Osteoblast (primary cell): ENCODE measurements at regions not wholly inside any gene's neighbourhood (a gene's known extent, or its start where the extent isn't known, plus 50 kb on each side); places are given as distances from the start of the nearest gene placed in this dataset.

ENCODE experiments used
- DNase-seq: peaks from one replicate; pipeline ENCODE4 v3.0.0; 2011; ENCODE audit warnings: low spot score, mixed read lengths; ENCODE audit not compliant: insufficient read length; ENCODE audit errors: missing footprints
- H2AFZ ChIP-seq: 2 replicates; pipeline ENCODE4 v1.6.0; 2011; ENCODE audit warnings: mild to moderate bottlenecking, low read length
- H3K27ac ChIP-seq: 2 replicates; pipeline ENCODE4 v1.5.1; 2011; ENCODE audit warnings: mild to moderate bottlenecking, low read depth, low read length, moderate library complexity
- H3K27me3 ChIP-seq: 2 replicates; pipeline ENCODE4 v1.6.0; 2012; ENCODE audit warnings: mild to moderate bottlenecking, control low read depth, inconsistent platforms, low read length, moderate library complexity; ENCODE audit not compliant: insufficient read depth
- H3K36me3 ChIP-seq: 2 replicates; pipeline ENCODE4 v1.5.1; 2011; ENCODE audit warnings: mild to moderate bottlenecking, low read length, control low read depth, moderate library complexity; ENCODE audit not compliant: insufficient read depth
- H3K4me1 ChIP-seq: 2 replicates; pipeline ENCODE4 v1.5.1; 2011; ENCODE audit warnings: mild to moderate bottlenecking, low read length, control low read depth, moderate library complexity; ENCODE audit not compliant: insufficient read depth
- H3K4me2 ChIP-seq: 2 replicates; pipeline ENCODE4 v1.6.0; 2011; ENCODE audit warnings: mild to moderate bottlenecking, low read length; ENCODE audit not compliant: insufficient read depth
- H3K4me3 ChIP-seq: fragments of 200-600 bp; sonication (generic); 3 replicates; pipeline ENCODE4 v1.5.1; 2012; ENCODE audit warnings: mild to moderate bottlenecking, low read length, inconsistent platforms; ENCODE audit not compliant: insufficient read depth
- H3K79me2 ChIP-seq: 2 replicates; pipeline ENCODE4 v1.6.0; 2012; ENCODE audit warnings: mild to moderate bottlenecking, low read length, control low read depth, inconsistent platforms; ENCODE audit not compliant: insufficient read depth
- H3K9me3 ChIP-seq: 2 replicates; pipeline ENCODE4 v1.5.1; 2011; ENCODE audit warnings: low read depth, low read length, control low read depth
- H4K20me1 ChIP-seq: 2 replicates; pipeline ENCODE4 v1.6.0; 2012; ENCODE audit warnings: mild to moderate bottlenecking, low read length, control low read depth; ENCODE audit not compliant: insufficient read depth
- CTCF ChIP-seq: IDR thresholded peaks from 2 replicates; pipeline ENCODE4 v1.5.1; 2011; ENCODE audit warnings: mild to moderate bottlenecking, low read depth, low read length, moderate library complexity; ENCODE audit errors: extremely low read depth

- H2AFZ ChIP-seq, result no peak overlapping the region
- DNase-seq, result no peak
- no peaks in the 10 kb centered on the region for H3K36me3 ChIP-seq
- TF ChIP-seq CTCF, result no peak
- no peak overlapping the region for H3K27ac ChIP-seq
- no peaks in the 10 kb centered on the region for H3K27me3 ChIP-seq
- no peaks in the 10 kb centered on the region for H3K9me3 ChIP-seq
- H4K20me1 ChIP-seq, result no peaks in the 10 kb centered on the region
- no peaks in the 10 kb centered on the region for H3K79me2 ChIP-seq
- no peak overlapping the region for H3K4me3 ChIP-seq
- H3K4me2 ChIP-seq, result no peak overlapping the region
- H3K4me1 ChIP-seq, result no peaks in the 10 kb centered on the region
Observed at GRCh38 chr1:199508653-199509052, 518.9 kb upstream of the NR5A2 start.

- DNase-seq, result no peak
- no peak overlapping the region for H2AFZ ChIP-seq
- H3K9me3 ChIP-seq, result no peaks in the 10 kb centered on the region
- no peak overlapping the region for H3K27ac ChIP-seq
- no peak overlapping the region for H3K4me2 ChIP-seq
- no peaks in the 10 kb centered on the region for H3K36me3 ChIP-seq
- no peak overlapping the region for H3K4me3 ChIP-seq
- no peak for TF ChIP-seq CTCF
- H3K27me3 ChIP-seq, result no peaks in the 10 kb centered on the region
- H3K4me1 ChIP-seq, result no peaks in the 10 kb centered on the region
- H4K20me1 ChIP-seq, result no peaks in the 10 kb centered on the region
- H3K79me2 ChIP-seq, result no peaks in the 10 kb centered on the region
Observed at GRCh38 chr1:199509456-199509855, 518.1 kb upstream of the NR5A2 start.

- TF ChIP-seq CTCF, result no peak
- H3K4me3 ChIP-seq, result no peak overlapping the region
- H3K36me3 ChIP-seq, result no peaks in the 10 kb centered on the region
- H3K4me1 ChIP-seq, result no peaks in the 10 kb centered on the region
- no peak for DNase-seq
- no peaks in the 10 kb centered on the region for H3K9me3 ChIP-seq
- no peak overlapping the region for H3K27ac ChIP-seq
- H4K20me1 ChIP-seq, result no peaks in the 10 kb centered on the region
- no peaks in the 10 kb centered on the region for H3K27me3 ChIP-seq
- H3K79me2 ChIP-seq, result no peaks in the 10 kb centered on the region
- no peak overlapping the region for H2AFZ ChIP-seq
- H3K4me2 ChIP-seq, result no peak overlapping the region
Observed at GRCh38 chr1:199510314-199510713, 517.2 kb upstream of the NR5A2 start.

- Histone ChIP-seq H3K9me3 (no peaks in the 10 kb centered on the region), H3K4me2 (no peak overlapping the region), H3K27me3 (no peaks in the 10 kb centered on the region), H3K4me3 (no peak overlapping the region), H3K36me3 (no peaks in the 10 kb centered on the region), H4K20me1 (no peaks in the 10 kb centered on the region), H3K27ac (no peak overlapping the region), H3K4me1 (no peaks in the 10 kb centered on the region), H3K79me2 (no peaks in the 10 kb centered on the region), H2AFZ (no peak overlapping the region)
- TF ChIP-seq CTCF, result no peak
- no peak for DNase-seq
Observed at GRCh38 chr1:199512037-199512710, 515.3 kb upstream of the NR5A2 start.
